ENCODE measurements at regions not wholly inside any gene's neighbourhood (a gene's known extent, or its start where the extent isn't known, plus 50 kb on each side); places are given as distances from the start of the nearest gene placed in this dataset.
A peak's percentile ranks its signal among the peaks of the same experiment; 100 is the strongest.

- no peak for DNase-seq (ENCODE audit: low read depth)
These were observed 538.4 kb downstream of the HACE1 start for GRCh38 chr6:104321301-104321700.

- no peak for DNase-seq (ENCODE audit: low read depth)
These were observed 538.8 kb downstream of the HACE1 start for GRCh38 chr6:104320896-104321295.

- no peak for DNase-seq (ENCODE audit: low read depth)
These were observed 546.9 kb downstream of the HACE1 start for GRCh38 chr6:104312851-104313250.

GRCh38 chr6:104306211-104306610 is 553.5 kb downstream of the HACE1 start:
- no peak for DNase-seq (ENCODE audit: low read depth)

DNA sequence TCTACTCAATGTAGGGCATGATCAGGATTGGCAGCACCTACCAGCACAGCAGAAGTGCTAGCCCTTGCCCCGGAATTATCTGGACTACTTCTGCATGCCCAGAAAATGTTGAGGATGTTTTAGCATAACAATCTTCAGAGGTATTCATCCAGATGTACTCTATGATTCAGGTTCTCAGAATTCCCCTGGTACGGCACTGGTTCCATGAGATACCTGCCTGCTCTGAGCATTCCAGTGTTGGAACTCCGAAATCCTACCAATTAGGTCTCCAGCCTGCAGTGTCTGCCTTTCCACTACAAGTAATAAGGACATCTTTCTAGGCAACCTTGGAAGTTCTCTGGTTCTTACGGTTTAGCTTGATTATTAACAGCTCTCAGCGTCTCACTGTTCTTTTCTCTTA is 554.5 kb downstream of the HACE1 start:
- DNase-seq (ENCODE audit: low read depth) = no peak

GRCh38 chr6:104301951-104302350 is 557.8 kb downstream of the HACE1 start:
- no peak for DNase-seq (ENCODE audit: low read depth)

DNA sequence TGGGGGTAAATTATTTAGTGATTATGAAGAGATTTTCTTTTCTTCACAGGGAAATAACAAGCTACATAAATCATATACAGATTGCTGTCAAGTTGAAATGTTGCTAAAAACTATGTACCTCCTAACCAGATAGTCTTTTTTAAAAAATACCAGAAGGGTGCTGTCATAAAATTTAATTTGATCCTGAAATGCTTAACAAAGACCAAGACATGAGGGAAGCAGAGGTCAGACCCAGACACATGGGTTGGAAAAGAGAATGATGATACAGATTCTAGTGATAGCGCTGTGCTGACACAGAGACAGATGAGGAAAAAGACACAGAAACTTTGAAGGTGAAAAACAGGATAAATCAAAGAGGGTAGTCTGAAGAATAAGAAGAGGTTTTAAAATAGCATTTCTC is 573.1 kb downstream of the HACE1 start:
- no peak for DNase-seq (ENCODE audit: low read depth)

GRCh38 chr6:104284872-104285271 is 574.8 kb downstream of the HACE1 start:
- no peak for DNase-seq (ENCODE audit: low read depth)

DNA sequence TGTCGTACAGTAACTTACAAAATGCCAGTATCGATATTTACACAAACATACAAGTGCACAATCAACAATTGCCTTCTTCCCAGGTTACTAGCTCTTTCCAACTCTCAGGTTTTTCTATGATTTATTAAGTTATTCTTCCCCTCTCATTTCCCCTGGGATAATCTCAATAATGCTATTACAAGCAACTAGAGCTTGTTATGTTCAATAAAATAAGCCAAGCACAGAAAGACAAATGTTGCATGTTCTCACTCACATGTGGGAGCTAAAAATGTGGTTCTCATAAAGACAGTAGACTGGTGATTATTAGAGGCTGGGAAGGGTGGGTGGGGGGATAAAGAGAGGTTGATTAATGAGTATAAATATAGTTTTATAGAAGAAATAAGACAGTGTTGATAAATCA is 577.1 kb downstream of the HACE1 start:
- DNase-seq (ENCODE audit: low read depth) = no peak

GRCh38 chr6:104281370-104281769 is 578.3 kb downstream of the HACE1 start:
- no peak for DNase-seq (ENCODE audit: low read depth)

GRCh38 chr6:104268389-104268788 is 591.3 kb downstream of the HACE1 start:
- no peak for DNase-seq (ENCODE audit: low read depth)

DNA sequence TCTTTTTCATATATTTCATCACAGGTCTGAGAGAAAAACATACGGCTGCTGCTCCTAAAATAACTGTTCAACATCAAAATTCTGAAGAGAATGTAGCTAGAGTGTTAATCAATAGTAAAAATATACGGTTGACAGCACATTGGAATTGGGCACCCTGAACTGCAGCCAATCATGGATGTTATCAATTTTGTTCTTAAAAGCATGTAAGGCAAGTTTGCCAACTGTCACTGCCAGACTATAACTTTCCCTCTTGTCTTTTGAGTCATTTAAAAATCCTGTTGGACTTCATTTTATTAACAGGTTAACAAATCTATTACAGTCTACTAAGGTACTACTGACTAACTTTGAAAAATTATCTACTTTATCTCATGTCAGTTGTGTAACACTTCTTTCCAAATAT is 592.8 kb downstream of the HACE1 start:
- no peak for DNase-seq (ENCODE audit: low read depth)

- DNase-seq (ENCODE audit: low read depth) = no peak
These were observed 603.1 kb downstream of the HACE1 start for GRCh38 chr6:104256646-104257045.

DNA sequence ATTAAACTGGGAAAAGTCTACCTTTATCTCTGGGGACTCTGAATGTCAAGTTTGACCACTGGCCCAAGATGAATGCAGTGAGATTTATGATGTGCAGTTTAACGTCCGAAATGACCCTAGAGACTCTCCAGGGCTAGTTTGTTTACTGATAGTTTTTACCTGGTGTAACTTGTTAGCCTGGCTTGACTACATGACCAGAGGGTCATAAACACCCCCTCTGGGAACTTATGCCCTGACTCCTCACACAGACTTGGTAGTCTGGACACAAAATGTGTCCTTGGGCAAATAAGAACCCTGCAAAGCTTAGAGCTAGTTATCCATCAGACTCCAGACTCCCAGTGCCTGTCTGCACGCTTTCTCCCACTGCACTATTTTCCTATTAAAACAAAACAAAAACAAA is 606.5 kb downstream of the HACE1 start:
- no peak for DNase-seq (ENCODE audit: low read depth)

DNA sequence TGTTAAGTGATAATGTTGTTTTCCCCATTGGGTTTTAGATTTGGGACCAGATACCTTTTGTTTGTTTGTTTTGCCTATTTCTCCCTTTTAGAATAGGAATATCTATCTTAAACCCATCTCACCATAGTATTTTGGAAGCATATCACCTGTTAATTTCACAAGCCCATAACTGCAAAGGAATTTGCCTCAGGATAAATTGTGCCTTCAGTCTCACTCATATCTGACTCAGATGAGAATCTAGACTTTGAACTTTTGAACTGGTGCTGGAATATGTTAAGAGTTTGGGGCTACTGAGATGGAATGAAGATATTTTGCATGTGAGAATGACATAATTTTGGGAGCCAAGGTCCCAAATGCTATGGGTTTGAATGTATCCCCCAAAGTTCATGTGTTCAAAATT is 607.4 kb downstream of the HACE1 start:
- DNase-seq (ENCODE audit: low read depth) = no peak

DNA sequence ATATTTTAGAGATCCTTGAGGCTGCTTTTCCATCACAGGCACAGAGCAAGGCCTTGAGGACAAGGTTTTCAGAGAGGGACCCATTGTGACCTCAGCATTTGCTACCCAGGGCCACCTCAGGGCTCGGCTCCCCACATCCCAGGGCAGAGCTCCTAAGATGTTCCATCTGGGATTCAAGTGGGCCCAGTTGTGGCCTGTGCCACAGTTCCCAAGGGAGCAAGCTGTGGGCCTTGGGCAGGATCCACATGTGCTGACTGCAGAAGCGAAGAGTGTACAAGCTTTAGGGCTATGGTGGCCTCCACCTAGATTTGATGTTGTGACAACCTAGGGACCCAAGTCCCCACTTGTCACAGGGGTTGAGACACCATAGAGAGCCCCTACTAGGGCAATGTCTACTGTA is 608.1 kb downstream of the HACE1 start:
- no peak for DNase-seq (ENCODE audit: low read depth)

- no peak for DNase-seq (ENCODE audit: low read depth)
These were observed 618.9 kb downstream of the HACE1 start for GRCh38 chr6:104240865-104241264.

DNA sequence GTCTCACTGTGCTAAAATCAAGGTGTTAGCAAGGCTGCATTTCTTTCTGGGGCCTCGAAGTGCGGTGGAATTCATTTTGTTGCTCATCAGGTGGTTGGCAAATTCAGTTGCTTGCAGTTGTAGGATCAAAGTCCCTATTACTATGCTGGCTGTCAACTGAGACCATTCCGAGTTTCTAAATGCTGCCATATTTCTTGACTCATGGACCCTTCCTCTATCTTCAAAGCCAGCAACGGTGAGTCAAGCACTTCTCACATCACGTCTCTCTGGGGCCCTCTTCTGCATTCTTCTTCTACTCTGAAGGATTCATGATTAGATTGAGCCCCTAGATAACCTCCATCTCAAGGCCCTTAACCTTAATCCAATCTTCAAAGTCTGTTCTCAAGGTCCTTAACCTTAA is 619.7 kb downstream of the HACE1 start:
- DNase-seq (ENCODE audit: low read depth) = no peak

- no peak for DNase-seq (ENCODE audit: low read depth)
These were observed 630.7 kb downstream of the HACE1 start for GRCh38 chr6:104229057-104229456.

GRCh38 chr6:104227508-104227907 is 632.2 kb downstream of the HACE1 start:
- no peak for DNase-seq (ENCODE audit: low read depth)

DNA sequence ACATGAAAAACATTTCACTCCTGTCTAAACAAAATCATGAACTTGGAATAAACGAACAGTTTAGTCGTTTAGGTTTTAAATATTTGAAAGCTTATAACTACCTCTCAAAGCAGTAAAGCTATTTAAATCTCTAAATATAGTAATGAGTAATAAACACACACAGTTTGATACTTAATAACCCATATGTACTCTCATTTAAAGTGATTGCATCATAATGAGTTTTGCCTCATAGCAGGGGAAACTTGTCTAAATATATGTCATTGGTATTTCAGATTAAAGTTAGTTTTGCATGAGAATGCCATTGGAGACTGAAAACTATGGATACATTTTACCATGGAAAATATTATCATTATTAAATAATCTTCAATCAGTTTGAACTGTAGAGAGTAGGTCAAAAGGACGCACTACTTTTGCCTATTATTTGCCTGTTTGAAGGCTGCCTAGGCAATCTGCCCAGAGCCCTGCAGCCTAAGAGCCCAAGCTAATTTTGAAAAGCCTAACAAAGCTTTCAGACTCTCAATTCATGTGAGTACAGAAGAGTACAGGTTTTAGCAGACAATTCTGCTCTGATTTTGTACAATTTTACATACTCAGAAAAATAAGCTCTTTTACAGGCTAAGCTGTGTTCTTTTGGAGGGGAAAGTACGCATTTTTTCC is 632.8 kb downstream of the HACE1 start:
- no peak for DNase-seq (ENCODE audit: low read depth)

- DNase-seq (ENCODE audit: low read depth) = peak; percentile 6
These were observed 641.6 kb downstream of the HACE1 start for GRCh38 chr6:104218116-104218515.

DNA sequence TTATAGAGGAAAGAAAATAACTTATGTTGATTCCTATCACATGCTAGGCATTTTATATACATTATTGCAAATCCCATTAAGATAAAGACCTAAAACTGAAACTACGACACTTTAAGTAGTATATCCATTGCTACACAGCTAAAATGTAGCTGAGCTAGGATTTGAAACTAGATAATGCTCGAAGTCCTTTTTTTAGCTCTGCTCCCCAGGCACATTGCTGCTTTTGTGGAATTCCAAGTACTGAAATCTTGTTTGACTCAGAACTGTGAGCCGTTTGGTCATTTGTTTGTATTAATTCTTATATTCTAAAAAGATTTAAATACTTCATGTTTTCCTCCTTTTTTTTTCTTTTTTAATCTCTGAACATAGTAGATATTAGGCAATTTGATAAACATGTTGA is 644.8 kb downstream of the HACE1 start:
- no peak for DNase-seq (ENCODE audit: low read depth)

GRCh38 chr6:104212977-104213668 is 646.6 kb downstream of the HACE1 start:
- DNase-seq (ENCODE audit: low read depth) = no peak

Data from stromal cell of bone marrow (primary cell).